Suppressor macrophage treated with lipopolysaccharide for 1 hour (primary cell): ENCODE measurements at regions not wholly inside any gene's neighbourhood (a gene's known extent, or its start where the extent isn't known, plus 50 kb on each side); places are given as distances from the start of the nearest gene placed in this dataset.

Experiments
- DNase-seq, 3 donors: peaks; one replicate each; pipeline ENCODE4 v3.0.0-alpha.2; 2020 to 2022

DNA sequence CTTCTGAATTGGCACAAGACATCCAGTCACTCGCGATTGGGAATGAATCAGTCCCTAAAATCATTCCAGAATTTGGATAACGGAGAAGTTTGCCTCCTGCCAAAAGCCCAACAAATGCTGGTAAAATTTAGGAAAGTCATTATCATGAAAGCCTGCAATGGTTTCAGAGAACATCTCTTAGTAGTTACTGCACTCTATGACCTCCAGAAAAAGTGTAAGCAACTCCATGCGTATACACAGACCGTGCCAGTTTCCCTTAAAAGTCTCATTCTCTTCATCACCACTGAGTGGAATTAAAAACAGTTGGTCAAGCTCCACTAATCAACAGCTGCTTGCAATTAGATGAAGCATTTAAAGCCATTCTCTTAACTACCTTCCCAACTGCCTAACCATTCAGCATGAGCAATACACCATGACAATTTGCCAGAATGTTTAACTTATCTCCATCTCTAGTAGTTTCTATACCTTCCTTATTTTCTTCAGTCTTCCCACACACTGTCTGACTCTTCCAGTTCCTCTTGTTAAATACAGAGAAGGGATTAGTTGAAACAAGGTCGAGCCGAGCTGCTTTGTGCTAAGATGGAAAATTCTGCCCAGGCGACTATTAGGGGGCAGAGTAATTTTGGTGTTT is 183.6 kb upstream of the PRDM1 start:
- peak; percentile 45 to 67 (median 55) for DNase-seq

DNA sequence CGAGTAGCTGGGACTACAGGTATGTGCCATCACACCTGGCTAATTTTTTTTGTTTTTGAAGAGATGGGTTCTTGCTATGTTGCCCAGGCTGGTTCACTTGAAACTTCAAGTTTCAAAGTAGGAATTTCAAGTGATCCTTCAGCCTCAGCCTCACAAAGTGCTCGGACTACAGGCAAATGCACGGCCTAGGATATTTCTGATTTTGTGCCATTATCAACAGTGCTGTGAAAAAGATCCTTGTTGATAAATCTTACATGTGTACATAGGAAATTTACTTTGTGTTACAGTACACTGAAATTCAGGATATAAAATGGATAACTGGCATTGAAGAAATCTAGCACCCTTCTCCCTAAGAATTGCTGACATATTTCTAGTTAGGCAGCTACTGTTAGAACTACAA is 184.6 kb upstream of the PRDM1 start:
- no peak for DNase-seq

DNA sequence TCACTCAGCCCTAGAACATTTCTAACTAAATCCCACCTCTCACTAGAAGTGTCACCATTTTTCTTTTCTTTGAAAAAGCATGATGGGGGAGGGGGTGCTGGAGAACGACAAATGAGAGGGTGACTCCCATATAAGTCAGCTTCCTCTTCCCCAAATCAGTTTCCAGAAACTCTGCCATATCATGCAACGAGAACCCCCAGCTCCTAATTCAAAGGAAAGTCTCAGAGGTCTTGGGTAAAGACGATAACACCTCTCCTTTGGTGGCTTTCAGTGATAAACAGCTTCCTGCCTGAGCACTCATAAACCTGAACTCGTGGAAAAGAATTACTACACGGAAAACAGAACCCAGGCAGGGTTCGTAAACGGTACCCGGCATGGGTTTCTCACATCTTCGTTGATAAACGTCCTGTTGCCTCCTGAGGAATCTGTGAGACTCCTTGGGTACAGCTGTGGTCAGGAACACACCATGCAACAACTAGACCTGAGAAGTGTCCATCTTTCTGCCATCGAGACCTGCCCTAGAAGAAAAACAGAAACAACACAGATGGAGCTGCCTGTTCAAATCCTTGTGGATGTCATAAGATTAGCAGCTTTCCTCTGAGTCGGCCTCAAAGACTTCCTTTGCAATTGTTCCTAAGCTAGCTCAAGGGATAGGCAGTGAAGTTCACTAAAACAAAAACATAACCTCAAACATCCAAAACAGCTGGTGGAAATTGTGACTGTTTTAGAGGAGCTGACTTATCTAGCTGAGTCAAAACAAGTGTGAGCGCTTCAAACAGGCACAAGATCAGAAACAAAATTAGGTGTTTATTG is 185.8 kb upstream of the PRDM1 start:
- peak; percentile 70 to 74 (median 74) for DNase-seq

DNA sequence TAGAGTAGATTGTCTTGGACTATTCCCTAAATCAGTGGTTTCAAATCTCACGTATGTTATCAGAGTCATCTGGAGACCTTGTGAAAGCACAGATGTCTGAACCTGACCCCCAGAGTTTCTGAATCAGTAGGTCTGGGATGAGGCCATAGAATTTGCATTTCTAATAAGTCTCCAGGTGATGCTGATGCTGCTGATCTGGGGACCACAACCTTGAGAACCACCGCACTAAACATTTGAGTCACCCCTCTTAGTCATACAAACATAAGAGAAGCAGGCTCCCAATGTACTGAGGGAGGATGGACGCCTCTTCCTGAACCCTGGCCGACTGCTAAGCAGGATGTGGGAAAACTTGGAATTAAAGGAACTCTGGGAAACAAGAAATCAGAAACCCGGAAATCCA is 187.8 kb upstream of the PRDM1 start:
- no peak for DNase-seq

DNA sequence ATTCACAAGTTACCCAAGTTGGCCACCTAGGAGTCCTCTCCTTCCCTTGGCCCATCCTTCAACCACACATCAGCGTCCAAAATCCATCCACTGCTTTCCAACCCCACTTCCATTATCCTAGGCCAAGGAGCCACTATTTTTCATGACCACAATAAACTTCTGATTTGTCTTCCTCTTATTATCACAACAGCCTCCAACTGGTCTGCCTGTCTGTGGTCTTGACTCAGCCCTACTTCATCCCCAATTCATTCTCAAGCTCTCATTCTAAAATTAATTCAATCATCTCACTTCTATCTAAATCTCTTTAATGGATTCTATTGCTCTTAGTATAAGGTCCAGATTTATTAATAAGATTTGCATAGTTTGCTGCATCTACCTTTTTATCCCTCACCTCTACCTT is 189.0 kb upstream of the PRDM1 start:
- no peak for DNase-seq

DNA sequence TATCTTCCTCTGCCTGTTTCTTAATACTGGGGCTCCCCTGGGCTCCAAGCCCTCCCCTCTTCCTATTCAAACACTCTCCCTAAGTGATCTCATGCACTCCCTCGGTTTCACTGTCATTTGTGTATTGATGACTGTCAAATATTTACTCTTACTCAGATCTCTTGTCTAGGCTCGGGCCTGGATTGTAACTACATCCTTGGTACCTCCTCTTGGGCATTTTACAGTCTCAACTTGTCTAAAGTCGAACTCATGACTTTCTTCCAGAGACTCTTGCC is 189.4 kb upstream of the PRDM1 start:
- DNase-seq: no peak

DNA sequence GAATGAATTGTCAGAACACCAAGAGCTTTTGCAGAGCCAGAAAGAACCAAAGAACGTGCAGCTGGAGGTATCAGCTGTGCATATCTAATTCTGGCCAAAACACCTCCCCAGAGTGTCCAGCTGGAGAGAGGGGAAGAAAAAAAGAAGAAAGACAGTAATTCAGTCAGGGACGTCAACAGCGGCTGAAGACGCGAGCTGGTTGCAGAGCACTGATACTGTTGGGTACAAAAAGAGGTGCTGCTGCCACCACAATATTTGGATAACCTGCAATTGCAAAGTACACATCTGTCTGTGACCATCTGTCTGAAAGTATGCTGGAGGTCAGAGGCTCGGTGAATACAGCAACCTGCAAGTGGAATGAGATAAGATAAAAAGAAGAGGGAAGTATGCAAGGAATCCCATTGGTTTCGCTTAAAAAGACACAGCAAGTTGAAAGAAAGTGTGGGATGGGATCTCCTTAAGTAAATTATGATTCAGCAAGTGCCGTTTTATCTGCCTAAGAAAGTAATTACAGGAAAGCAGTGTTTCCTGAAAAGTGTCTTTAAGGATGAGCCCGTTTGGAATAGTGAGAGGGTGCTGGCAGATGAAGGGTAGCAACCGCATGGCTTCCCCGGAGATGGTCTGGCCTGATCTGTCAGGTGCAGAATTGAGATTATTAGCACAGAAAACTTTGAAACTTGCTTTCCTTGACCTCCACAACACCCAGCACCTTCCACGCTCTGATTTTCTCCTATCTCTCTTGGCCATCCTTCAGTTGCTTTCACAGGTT is 189.9 kb upstream of the PRDM1 start:
- DNase-seq: no peak

DNA sequence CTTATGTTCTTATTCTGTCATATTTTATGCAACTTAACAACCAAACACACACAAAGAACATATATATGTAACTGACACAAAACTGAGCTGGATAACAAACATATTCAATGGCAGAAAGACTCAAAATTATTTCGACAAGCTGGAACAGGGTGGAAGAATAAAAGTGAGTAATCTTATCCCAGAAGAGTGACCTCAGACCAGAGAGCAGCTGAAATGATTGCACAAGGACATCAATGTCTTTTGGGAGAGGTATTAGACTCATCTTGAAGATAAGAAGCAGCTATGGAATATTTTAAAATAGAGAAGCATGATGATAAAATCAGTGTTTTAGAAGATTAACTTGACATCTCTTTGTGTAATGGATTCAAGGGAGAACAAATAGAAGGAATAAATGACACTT is 191.6 kb upstream of the PRDM1 start:
- peak in 1 of 3 donors; percentile 60 for DNase-seq

DNA sequence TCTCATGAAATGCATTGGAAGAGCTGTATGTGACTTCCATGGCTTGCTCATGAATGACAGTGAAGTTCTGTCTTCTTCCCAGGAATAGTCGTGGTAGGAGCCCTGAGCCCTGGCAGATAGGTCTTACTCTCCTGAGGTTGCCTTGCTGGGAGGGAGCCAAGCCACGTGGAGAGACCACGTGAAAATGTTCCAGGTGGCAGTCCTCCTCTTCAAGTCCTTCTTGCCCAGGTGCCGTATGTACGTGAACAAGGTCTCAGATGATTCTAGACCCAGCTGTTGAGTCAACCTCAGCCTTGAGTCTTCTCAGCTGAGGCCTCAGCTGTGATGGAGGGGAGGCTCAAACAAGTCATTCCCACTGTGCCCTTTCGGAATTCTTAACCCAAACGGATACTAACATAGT is 192.4 kb upstream of the PRDM1 start:
- no peak for DNase-seq

DNA sequence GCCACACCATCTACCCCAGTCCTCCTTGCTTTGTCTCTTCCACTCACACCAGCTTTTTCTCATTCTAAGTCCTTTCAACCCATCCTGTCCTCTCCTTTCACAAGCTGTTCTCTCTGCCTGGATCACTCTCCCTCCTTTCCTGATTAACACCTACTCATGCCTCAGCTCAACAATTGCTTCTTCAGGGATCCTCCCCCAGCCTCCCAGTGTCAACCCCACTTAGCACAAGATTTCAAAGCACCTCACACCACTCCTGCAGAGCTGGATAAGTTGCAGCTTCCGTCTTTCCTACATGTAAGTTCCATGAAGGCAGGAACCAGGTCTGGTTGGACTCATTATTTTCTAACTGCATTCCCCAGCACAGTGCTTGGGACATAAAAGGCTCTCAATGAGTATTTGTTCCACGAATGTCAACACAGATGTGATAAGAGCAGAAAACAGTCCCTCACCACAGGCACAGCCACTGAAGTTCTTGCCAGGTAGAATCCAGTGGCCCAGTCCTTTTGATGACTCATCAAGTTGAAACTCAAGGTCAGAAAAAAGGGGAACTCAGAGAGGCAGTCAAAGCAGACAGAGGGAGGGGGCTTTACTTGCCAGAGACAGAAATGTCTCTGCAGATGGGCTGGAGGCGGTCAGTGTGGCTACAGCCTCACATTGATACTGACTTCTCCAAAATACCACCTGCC is 193.4 kb upstream of the PRDM1 start:
- DNase-seq: peak; percentile 51 to 57 (median 51)

DNA sequence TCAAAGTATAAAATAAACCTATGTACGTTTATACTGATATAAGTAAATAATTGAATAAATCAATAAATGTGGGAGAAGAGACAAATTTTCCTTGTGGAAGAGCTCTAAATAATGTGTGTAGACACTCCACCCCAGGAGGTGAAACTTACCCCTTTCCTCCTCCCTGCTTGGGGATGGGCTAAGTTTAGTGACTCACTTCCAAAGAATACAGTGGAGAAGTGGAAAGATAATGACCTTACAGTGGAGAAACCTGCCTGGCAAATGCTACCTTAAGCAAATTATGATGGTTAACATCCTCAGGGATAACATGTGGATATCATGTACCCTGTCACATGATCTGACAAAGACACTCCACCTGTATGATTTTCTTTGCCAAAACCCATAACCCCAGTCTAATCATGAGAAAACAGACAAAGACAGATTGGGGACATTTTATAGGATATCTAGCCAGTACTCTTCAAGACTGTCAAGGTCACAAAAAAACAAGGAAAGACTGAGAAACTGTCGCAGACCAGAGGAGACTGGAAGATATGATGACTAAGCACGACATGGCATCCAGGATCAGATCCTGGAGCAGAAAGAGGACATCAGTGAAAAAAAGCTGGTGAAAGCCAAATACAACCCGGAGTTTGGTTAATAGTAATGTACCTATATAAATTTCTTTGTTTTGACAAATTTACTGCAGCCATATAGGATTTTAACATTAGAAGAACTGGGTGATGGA is 195.5 kb upstream of the PRDM1 start:
- no peak for DNase-seq

DNA sequence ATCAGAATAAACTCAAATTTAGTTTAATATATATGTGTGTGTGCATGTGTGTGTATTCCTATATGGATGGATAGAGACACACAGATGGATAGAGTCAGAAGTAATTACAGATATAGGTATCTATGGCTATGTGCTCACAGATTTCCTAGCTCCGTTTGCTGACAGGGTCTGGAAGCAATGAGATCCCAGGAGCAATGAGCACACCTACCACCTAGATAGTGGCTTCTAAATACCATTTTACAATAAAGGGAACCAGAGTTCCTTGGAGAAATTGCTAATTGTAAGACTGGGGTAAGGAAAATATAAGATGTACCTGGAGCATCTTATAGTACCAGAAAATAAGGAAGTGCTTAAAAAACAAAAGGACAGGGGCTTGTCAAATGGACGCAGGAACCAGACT is 196.2 kb upstream of the PRDM1 start:
- no peak for DNase-seq

DNA sequence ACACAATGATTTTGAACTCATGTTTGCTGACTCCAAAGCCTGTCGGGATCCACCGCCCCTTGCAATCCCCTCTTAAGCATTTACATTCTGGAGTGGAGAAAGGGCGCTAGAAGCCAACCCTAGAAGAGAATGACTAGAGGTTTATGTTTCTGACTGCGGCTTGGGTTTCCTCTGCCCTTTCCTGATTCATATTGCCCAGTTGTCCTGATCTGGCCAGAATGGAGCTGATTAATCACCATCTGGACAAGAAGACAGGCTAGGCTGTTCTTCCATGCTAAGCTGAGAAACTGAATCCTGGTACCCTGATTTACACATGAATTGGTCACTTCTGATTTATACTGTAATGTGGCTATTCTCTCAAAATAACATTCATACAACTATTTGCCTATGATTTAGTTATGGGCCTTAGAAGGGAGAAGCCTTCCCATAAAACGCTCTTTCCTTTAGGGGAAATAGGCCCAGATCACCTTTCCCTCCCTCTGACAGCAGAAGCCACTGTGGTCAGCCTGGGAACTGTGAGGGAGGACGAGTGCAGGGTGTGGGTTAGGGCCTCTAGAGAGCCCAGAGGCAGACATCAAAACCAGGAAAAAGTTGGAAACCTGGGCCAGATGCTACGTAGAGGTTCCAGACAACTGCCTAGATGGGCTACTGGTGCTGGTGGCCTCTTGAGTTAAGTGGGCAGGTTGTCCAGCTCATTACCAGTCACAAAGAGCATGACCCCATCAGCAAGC is 199.2 kb upstream of the PRDM1 start:
- peak in 2 of 3 donors; percentile 46 to 57 for DNase-seq

DNA sequence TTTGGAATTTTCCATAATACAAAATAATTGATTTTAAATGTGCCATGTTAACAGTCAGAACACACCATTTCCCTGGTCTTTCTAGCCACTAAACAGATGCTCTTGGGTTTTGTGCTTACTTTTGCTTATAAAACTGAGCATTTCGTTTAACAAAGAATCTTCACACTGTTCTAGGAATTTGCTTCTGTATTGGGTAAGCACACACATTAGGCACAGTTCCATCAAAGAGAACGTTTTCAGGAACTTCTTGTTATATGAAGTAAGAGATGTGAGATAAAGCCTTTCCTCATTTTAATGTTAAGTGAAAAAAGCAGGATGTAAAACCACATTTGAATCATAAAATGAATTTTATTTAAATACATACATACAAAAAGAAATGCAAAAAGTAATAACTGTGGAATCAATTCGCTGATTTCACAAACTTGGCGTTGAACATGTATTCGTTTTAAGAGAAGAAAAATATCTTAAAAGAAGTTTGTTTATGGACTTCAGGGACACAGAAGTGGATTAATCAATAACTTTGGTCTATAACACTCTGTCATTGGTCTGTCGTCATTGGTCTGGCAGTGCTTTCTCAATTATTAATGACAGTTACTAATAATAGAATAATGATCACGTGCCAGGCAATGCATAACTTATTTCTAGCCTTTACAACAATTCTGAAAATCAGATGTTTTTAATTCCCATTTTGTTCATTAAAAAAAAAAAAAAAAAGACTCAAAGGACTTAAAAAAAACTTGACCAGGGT is 199.9 kb upstream of the PRDM1 start:
- DNase-seq: peak; percentile 43 to 72 (median 68)

DNA sequence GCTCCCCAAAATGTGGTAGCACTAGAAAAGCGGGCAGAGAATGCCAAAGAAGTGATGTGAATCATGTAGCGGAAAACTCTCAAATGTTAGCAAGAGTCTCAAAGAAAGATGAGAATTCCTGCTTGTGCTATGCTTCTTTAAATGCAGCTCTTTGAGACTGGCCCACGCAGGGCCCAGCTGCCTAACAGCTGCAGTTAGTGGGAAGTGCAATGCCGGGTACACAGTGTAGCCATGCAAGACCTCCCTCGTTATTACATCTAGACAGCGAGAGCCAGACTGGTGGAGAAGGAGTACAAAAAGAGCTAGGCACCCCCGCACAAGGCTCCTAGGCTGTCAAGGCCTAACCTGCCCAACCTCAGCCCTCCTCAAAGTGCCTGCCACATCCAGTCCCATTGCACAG is 201.7 kb upstream of the PRDM1 start:
- DNase-seq: peak; percentile 56 to 64 (median 58)

DNA sequence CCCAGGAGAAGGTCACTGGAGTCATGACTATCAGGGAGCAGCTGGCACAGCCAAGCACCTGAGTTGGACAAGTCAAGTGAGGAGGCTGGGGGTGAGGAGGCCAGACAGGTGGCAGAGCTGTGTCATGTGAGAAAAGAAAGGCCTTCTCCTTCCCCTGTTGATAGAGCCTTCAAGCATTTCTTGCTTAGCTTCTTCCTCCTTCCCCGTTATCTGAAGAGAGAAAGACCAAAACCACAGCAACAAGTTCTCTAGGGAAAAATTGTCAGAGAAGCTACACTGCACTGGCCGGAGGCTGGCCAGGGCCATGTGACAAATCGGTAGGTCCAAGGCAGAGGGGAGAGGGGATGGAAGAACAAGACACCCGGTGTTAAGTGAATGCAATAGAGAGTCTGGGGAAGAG is 202.1 kb upstream of the PRDM1 start:
- DNase-seq: no peak

DNA sequence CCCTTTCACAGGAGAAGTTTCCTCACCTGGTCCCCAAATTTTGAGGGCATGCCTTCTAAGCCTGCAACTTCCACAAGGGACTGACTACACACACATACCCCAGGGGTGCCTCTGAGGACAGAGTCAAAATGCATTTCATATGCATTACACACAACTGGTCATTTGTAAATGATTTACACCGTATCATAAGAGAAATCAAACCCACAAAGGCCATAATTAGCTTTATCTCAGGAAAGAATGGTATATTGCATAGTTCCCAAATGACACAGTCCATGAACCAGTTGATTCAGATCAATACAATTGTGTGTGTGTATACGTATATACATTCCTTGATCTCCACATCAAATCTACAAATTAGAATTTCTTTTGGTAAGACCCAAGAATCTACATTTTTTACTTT is 203.3 kb upstream of the PRDM1 start:
- DNase-seq: no peak

DNA sequence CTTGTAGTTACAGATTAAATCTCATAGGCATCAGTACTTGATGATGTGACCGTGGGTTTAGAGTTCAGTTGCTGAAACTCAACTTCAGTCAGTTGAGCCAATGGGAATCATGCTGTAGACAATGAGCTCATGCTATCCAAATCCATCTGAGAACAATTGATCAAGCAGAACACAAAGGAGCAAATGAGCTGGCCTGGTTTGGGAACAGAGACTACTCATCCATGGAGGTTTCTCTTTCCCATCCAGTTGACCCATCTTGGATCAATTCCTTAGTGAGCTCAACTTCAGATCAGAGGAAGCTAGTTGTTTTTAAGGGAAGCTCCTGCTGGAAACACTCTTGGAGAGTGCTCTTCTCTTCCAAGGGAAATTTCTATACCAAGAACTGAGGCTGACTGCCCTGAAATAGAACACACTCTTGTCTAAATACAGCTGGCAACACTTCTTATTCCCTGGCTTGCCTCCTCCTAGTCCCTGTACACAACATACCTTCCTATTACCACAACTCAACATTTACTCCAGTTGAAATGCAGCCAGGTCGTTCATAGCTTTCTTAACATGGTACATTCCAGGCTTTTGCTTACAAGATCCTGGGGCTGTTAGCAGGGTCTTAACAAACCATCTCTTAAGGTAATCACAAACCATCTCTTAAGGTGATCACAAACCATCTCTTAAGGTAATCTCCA is 203.9 kb upstream of the PRDM1 start:
- DNase-seq: peak in 1 of 3 donors; percentile 52

DNA sequence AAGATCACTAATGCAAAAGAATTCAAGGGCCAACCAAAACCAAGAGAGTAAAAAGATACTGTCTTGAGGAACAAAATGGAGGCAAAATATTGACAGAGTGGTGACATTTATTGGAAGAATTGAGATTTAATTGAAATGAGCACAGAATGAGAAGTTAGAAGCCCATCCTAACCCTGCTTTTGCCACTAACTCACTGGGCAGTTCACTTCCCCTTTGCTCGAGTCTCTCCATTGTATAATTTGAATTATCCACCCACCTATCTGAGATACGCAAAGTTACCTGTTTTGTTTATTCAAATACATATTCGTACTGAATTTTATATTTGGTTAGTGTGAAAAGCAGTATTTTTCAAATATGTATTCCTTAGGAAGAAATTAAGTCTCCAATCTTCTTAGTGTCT is 204.5 kb upstream of the PRDM1 start:
- DNase-seq: no peak

DNA sequence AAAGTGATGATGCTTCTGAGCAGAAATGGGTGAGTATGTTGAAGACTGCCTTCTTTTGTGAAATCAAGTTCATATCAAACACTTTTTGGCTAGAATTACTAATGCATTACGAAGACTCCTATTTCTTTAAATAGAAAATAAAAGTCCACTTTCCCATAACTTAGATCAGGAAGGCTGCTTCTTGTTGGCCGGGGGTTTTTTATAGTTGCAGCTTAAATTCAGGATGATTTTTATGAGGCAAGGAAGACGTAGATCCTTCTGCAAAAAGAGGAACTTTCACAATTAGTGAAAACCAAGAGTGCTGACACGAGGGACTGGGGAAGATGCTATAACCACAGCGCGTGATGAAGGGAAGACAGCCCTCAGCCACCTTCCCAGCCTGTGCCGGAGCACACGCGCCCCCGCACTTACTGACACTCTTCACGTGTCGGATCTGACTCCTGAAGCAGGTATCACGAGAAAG is 206.1 kb upstream of the PRDM1 start:
- DNase-seq: peak; percentile 96 to 99 (median 98)

DNA sequence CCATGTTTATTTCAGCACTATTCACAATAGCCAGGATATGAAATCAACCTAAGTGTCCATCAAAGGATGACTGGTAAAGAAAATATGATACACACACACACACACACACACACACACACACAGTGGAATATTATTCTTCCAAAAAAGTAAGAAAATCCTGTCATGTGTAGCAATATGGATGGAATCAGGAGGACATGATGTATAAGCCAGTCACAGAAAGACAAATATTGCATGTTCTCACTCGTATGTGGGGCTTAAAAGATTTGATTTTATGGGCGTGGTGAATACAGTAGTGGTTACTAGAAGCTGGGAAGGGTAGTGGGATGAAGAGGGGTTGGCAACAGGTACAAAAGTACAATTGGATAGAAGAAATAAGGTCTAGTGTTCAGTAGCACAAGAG is 207.0 kb upstream of the PRDM1 start:
- DNase-seq: no peak
